Panc1 (cell line): ENCODE measurements at regions not wholly inside any gene's neighbourhood (a gene's known extent, or its start where the extent isn't known, plus 50 kb on each side); places are given as distances from the start of the nearest gene placed in this dataset.

Source experiments
- CTCF ChIP-seq: fragments of 450-650 bp; IDR thresholded peaks from 2 replicates; pipeline ENCODE4 v1.5.1; 2017; ENCODE audit warnings: mild to moderate bottlenecking
- POLR2AphosphoS5 ChIP-seq: IDR thresholded peaks from 2 replicates; pipeline ENCODE4 v1.6.1; 2012; ENCODE audit warnings: mild to moderate bottlenecking, low read depth, low read length, moderate library complexity
- TCF7L2 ChIP-seq: IDR thresholded peaks from 2 replicates; pipeline ENCODE4 v1.6.1; 2011; ENCODE audit warnings: mild to moderate bottlenecking, low read depth, low read length, inconsistent platforms

GRCh38 chr12:90572778-90573177 is 382.2 kb downstream of the CCER1 start:
- no peak for TF ChIP-seq CTCF
- no peak for TF ChIP-seq POLR2AphosphoS5
- TF ChIP-seq TCF7L2, result no peak
